Glomerular visceral epithelial cell (primary cell): ENCODE measurements at regions not wholly inside any gene's neighbourhood (a gene's known extent, or its start where the extent isn't known, plus 50 kb on each side); places are given as distances from the start of the nearest gene placed in this dataset.
"Not testable (repeated sequence)": the region's sequence is repeated elsewhere in the genome, so short reads cannot be mapped to it uniquely, and the experiment has no call there.

Source experiments
- DNase-seq: peaks from one replicate; pipeline ENCODE4 v3.0.0-alpha.2; 2016; ENCODE audit errors: extremely low spot score

DNA sequence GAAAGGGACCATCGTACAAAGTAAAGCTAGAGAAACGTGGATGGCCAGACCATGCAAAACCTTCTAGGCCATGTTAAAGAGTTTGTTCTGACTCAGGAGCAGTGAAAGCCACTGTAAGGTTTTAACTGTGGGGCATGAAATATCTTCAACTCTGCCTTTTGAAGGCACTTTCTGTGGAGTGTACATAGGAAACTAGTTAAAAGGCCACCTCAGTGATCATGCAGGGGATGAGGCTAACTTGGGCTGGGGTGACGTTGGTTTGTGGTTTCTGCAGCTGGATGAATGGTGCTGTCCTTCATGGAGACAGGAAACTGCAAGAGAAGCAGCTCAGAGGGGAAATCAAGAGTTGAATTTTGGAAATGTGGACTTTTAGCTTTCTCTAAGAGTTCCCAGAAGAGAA lies 190.7 kb downstream of the CDCA7 start:
- DNase-seq = peak; percentile 87

DNA sequence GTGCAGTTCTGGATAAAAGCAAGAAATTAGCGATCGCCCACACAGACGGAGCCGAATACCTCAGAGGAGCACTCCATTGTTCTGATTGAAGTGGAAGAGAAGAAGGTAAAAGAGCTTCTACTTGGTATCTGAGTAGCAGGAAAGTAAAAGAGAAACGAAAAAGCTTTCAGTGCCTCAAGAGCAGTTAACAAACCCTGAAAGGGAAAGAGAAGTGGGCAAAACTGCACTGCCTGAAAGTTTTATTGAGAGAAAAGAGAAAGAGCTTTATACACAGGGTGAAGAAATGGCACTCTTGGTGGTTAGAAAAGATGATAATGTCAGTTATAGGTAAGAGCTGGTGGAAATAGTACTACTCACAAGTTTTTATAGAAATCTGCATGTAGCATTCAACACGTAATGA lies 192.8 kb downstream of the CDCA7 start:
- no peak for DNase-seq

DNA sequence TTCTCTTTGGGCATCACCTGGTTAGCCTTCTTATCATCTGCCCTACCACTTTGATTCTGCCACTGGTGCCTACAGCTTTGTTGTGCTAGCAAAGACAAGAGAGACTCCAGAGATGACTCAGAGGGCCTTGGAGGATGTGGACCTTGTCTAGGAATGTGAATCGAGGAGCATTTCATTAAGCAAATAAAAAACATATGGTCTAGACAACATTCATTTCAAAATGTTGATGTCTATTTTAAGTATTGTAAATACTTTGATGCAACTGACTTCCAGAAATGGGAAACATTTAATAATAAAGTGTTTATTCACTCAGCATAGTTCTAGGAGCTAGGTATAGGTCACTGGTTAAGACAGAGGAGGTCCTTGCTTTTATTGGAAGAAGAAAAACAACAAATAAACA lies 195.5 kb downstream of the CDCA7 start:
- peak; percentile 29 for DNase-seq

DNA sequence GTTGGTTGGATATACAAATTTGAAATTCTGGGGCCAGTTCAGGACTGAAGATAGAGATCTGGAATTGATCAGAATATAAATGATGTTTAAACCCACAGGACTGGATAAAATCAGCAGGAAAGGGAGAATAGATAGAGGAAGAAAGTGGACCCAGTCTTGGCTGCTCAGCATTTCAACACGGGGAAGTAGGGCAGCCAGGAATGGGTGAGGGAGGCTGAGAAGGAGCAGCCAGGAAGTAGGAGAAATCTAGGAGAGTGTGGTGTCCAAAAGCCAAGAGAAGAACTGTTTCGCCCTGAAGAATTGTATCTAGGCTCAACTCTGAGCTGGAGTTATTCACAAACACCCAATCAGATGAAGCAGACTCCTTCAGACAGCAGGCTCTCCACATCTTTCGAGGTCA lies 197.9 kb downstream of the CDCA7 start:
- no peak for DNase-seq

DNA sequence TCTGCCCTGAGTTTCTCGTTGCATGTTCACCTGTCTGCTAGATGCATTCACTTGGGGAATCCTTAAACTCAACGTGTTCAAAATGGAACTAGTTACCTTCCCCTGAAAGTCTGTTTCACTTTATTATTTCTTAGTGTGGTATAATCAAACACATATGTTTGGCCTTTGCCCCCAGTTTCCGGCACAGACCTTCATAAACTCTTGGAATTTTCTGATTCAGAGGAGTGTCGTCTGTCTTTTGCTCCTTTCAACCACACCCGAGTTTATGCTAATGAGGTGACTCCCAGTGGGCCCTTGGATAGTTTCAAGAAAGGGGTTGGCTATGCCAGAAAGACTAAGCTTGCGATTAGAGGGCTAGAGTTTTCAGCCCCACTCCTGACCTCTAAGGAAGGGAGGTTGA lies 198.9 kb downstream of the CDCA7 start:
- no peak for DNase-seq

DNA sequence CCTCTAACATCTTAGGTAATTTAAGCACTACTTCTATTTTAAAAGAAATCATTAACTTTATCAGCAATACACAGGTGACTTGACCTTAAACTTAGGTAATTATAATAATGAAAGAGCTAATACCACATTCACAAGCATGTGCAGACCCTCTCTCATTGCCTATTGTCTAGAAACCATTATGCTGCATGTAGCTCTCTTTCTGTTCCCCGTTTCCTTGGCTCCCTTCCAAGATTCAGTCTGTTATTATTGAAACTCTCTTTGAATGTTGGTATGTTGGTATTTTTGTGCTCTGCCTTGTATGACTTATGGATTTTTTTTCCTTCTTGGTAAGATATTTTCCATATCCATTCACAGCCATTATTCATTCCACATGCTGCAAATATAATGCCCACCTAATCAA lies 201.2 kb downstream of the CDCA7 start:
- peak; percentile 40 for DNase-seq

GRCh38 chr2:173556816-173557215 lies 202.1 kb downstream of the CDCA7 start:
- no peak for DNase-seq

GRCh38 chr2:173557497-173557896 lies 202.8 kb downstream of the CDCA7 start:
- DNase-seq = no peak

GRCh38 chr2:173567493-173567892 lies 212.8 kb downstream of the CDCA7 start:
- no peak for DNase-seq

GRCh38 chr2:173568054-173568453 lies 213.4 kb downstream of the CDCA7 start:
- peak; percentile 54 for DNase-seq

- peak; percentile 48 for DNase-seq
These were observed 216.5 kb downstream of the CDCA7 start for GRCh38 chr2:173571021-173571821.

DNA sequence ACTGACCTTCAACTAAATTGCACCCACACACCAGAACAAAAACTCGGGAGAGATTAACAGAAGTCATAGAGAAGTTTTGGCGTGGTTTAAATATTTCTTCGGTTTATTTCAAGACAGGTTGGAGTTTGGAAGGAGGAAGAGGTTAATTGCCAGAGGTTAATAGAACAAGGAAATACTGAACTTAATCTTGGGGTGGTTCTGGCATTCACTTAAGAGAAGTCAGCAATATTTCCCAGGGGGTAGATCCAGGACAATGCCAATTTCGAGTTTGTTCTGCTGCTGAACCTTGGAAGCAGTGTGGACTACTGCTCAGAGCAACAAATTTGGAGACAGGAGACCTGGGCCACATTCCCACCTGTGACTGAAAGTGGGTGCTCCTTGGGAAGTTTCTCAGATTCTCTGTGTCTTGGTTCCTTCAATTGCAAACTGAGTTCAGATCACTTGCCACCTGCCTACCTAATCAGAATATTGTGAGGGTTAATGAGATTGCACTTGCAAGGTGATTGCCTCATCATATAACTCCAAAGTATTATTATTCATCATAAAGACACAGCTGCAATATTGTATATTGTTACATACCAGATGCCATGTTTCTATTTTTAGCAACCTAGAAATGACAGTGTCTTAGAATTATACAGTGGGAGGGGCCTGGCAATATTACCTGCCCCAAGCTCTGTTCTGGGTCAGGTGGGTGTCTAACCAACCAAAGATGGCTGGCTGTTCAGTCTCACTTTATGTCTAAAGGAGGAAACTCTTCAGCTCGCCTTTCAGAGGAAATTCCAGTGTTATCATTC lies 217.4 kb downstream of the CDCA7 start:
- DNase-seq = no peak

- no peak for DNase-seq
These were observed 218.2 kb downstream of the CDCA7 start for GRCh38 chr2:173572848-173573247.

GRCh38 chr2:173573782-173574181 lies 219.1 kb downstream of the CDCA7 start:
- not testable (repeated sequence) for DNase-seq

DNA sequence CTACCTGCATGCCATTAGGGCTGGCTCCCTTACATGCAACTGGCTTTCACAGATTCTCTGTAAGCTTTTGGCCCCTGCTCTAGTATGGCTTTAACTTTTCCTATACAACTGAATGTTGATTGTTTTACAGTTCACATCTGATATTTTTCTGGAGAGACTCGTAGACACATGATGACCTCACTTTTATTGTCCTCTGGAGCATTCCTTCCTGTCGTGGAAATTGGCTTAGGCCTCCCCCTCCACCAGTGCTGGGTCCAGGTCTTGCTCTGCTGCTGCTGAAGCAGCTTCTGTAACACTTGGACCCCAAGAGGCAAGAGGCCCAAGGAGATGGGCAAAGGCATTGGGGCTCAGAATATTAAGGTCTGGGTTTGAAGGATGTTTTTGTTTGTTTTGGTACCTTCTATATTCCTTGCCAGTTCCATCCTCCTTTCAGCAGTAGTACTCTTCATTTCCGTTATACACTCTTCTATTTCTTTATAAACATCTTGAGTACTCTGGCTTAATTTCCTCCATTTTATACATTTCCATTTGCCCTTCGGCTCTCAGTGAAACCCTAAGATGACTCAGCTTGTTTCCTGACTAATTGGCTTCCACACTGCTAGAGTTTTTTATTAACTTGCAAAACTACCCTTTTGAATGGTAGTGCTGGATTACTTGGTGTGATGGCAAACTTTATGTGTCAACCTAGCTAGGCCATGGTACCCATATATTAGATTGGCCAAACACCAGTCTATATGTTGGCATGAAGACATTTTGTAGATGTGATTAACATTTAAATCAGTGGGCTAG lies 219.8 kb downstream of the CDCA7 start:
- no peak for DNase-seq

DNA sequence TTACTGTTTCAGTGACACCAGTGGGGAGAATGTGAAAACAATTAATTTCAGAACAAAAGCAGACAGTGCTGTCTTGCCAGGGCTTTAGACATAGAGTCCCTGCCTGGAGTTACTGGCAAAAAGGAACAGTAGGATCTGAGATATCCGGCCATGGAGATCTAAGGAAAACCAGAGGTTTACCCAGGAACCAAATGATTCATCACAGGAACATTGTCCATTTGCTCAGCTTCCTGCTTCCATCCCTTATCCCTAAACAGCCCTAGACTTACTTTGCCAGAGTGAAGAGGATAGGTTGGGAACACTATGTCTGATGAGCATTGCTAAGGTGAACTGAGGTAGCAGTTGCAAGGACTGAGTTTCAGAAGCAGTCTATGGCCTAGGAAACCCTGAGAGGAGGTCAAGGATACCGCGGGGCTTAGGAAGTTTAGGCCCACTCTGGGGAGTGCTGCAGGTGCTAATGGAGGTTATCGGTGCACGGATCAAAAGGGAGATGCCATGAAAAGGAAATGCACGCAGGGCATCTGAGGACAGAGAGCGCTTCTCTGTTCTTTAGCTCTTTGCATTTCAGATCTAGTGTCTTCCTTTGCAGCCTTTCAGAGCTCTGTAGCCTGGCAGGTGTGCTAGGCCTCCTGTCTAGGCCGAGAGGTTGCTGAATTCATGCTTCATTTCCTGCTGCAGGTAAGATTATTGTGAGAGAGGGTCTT lies 223.9 kb downstream of the CDCA7 start:
- DNase-seq = no peak

- DNase-seq = no peak
These were observed 225.7 kb downstream of the CDCA7 start for GRCh38 chr2:173580351-173580750.

DNA sequence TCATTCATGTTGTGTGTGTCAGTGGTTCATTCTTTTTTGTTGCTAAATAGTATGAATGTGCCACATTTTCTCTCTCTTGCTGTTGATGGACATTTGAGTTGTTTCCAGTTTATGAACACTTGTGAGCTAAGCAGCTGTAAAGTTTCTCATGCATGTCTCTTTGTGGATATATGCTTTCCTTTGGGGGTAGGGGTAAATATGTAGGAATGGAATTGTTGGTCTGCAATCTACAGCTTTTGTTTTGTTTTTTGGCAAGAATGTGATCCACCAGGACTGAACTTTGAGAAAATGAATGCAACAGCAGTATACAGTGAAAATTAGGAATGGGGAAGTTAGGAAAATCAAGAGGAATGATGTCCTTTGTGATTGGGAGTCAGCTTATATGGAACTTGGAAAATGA lies 226.3 kb downstream of the CDCA7 start:
- DNase-seq = no peak

GRCh38 chr2:173583196-173583595 lies 228.5 kb downstream of the CDCA7 start:
- DNase-seq = no peak

DNA sequence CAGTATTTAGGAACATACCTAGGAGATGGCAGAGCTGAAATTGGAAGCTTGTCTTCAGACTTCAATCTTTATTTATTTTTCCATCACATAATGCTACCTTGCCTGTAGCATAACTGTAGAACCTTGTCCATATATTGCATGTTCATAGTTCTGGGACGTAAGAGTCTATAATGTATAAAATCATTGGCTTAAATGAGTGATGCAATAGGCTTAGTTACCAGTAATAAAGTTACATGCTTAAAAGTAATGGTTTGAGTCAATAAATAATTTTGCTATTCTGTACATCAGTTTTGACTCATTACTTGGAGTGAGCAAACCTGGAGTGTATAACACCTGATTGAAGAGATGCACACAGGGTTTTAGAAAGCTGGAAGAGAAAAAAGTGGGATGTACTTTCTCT lies 229.3 kb downstream of the CDCA7 start:
- no peak for DNase-seq

- DNase-seq = no peak
These were observed 230.2 kb downstream of the CDCA7 start for GRCh38 chr2:173584676-173585458.
